Nephron (organoid): ENCODE measurements at regions not wholly inside any gene's neighbourhood (a gene's known extent, or its start where the extent isn't known, plus 50 kb on each side); places are given as distances from the start of the nearest gene placed in this dataset.

Source experiments
- H3K27ac Mint-ChIP-seq, 3 experiments: 2 replicates each; pipeline ENCODE4 v1.8.0; 2020; ENCODE audit warnings: mixed read lengths in 3 of 3, mild to moderate bottlenecking in 2 of 3, moderate library complexity in 1 of 3
- H3K27me3 Mint-ChIP-seq: 2 replicates; pipeline ENCODE4 v1.8.0; 2021; ENCODE audit warnings: low read depth, mild to moderate bottlenecking, moderate library complexity, mixed read lengths
- H3K36me3 Mint-ChIP-seq: 2 replicates; pipeline ENCODE4 v1.8.0; 2020; ENCODE audit warnings: low read depth, mixed read lengths
- H3K4me1 Mint-ChIP-seq: 2 replicates; pipeline ENCODE4 v1.8.0; 2020; ENCODE audit warnings: mixed read lengths
- H3K4me3 Mint-ChIP-seq, 3 experiments: 2 replicates each; pipeline ENCODE4 v1.8.0; 2020; ENCODE audit warnings: mild to moderate bottlenecking in 3 of 3, mixed read lengths in 3 of 3, moderate library complexity in 2 of 3
- H3K9me3 Mint-ChIP-seq: 2 replicates; pipeline ENCODE4 v1.8.0; 2020; ENCODE audit warnings: mixed read lengths
- TF ChIP-seq, protein P1 (sequence below), 3 experiments: fragments of 200-600 bp; sonication (generic); IDR thresholded peaks; one replicate each; pipeline ENCODE4 v1.5.0; 2021; ENCODE audit warnings: antibody characterized with exemption in 3 of 3; ENCODE audit not compliant: unreplicated experiment in 3 of 3

DNA sequence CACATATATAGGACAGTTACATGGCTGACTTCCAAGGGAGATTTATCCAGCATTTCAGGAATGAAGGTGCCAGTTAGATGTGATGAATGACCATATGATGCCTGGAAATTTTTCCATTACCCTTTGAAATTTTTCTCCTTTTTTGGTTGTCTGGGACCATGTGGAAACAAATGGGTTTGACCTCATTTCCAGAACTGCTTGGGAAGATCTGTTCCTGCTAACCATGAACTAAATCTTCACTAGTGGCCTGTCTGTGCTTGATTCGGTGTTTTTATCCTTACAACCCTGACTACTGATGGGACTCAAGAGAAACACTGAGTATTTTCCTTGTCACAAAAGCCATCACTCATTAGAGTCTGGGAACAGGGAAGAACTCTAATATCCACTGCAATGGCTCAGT is 409.4 kb downstream of the PDCD6IP start:
- Mint-ChIP-seq H3K9me3 (no peaks in the 10 kb centered on the region), H3K4me3 (no peak overlapping the region)

DNA sequence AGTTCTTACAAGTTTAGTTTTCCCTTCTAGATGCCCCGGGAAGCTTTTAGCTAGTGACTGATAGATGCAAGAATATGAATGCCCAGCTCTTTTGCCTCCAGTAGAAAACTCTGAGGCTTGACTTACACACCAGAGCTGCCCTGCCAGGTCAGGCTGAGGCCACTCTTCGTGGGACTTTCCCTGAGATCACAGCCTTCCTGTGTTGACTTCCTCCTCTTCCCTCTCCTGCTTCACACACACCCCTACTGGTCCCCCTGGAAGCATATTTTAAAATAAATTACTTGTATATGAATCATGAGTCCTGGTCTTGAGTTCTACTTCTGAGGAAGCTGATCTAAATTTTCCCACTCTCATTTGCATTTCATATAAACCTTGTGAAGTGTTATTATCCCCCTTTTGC is 413.7 kb downstream of the PDCD6IP start:
- H3K27ac Mint-ChIP-seq = no peak overlapping the region
- H3K27me3 Mint-ChIP-seq = peaks cover 3% of the 10 kb centered on the region
- H3K4me3 Mint-ChIP-seq = no peak overlapping the region
- no peaks in the 10 kb centered on the region for H3K36me3 Mint-ChIP-seq
- TF ChIP-seq, protein P1, sequence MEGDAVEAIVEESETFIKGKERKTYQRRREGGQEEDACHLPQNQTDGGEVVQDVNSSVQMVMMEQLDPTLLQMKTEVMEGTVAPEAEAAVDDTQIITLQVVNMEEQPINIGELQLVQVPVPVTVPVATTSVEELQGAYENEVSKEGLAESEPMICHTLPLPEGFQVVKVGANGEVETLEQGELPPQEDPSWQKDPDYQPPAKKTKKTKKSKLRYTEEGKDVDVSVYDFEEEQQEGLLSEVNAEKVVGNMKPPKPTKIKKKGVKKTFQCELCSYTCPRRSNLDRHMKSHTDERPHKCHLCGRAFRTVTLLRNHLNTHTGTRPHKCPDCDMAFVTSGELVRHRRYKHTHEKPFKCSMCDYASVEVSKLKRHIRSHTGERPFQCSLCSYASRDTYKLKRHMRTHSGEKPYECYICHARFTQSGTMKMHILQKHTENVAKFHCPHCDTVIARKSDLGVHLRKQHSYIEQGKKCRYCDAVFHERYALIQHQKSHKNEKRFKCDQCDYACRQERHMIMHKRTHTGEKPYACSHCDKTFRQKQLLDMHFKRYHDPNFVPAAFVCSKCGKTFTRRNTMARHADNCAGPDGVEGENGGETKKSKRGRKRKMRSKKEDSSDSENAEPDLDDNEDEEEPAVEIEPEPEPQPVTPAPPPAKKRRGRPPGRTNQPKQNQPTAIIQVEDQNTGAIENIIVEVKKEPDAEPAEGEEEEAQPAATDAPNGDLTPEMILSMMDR (IDR thresholded peaks at IDR 0.05; ENCODE audit: unreplicated experiment in 3 of 3) = no peak
- H3K4me1 Mint-ChIP-seq = peaks cover 20% of the 10 kb centered on the region
- no peaks in the 10 kb centered on the region for H3K9me3 Mint-ChIP-seq

More for the DNA sequence above, 409.4 kb downstream of the PDCD6IP start:
- Mint-ChIP-seq H3K4me1 (peaks cover 17% of the 10 kb centered on the region), H3K27ac (peak overlapping the region; percentile 49 to 79 (median 54)), H3K27me3 (peaks cover 3% of the 10 kb centered on the region), H3K36me3 (no peaks in the 10 kb centered on the region)
- TF ChIP-seq, protein P1 (IDR thresholded peaks at IDR 0.05; ENCODE audit: unreplicated experiment in 3 of 3) = no peak

DNA sequence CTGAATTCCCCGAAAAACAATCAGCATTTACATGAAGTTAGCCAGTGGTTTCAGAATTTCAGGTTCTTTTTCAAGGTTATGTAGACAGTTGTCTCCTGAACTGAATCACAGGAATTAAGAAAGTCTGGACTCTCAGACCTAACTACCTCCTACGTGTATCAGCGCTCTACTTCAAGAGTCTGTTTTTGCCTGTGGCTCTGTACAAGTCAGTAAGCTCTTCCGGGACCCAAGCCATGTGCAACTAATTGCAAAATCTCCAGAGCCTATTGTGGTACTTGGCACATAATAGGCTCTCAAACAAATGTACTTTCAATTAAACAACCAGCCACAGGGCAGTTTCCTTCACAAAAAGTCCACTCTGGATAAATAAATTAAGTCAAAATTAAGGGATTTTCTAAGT is 414.2 kb downstream of the PDCD6IP start:
- H3K4me1 Mint-ChIP-seq = peaks cover 17% of the 10 kb centered on the region
- H3K27ac Mint-ChIP-seq = no peak overlapping the region
- TF ChIP-seq, protein P1 (IDR thresholded peaks at IDR 0.05; ENCODE audit: unreplicated experiment in 3 of 3) = no peak
- H3K27me3 Mint-ChIP-seq = peaks cover 3% of the 10 kb centered on the region
- H3K9me3 Mint-ChIP-seq = no peaks in the 10 kb centered on the region
- no peak overlapping the region for H3K4me3 Mint-ChIP-seq
- H3K36me3 Mint-ChIP-seq = no peaks in the 10 kb centered on the region

DNA sequence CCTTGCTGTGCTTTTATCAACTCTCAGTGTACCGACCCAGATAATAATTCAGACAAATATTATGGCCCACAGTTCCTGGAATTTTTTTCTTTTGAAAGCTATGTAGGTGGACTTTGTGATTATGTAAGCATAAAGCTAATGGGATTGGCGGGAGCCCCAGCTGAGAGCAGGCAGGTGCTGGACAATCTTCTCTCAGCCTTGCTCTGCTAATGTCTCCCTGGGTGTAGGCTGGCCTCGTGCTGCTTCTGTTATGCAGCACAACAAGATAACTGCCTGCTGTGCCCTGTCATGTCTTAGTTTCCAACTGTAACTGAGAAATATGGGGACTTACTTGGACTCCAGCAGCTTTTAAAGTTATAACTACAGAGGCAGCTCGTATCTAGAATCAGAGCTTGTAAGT is 415.0 kb downstream of the PDCD6IP start:
- Mint-ChIP-seq H3K4me3 (no peak overlapping the region), H3K9me3 (no peaks in the 10 kb centered on the region), H3K36me3 (no peaks in the 10 kb centered on the region), H3K27me3 (peaks cover 3% of the 10 kb centered on the region), H3K4me1 (peaks cover 9% of the 10 kb centered on the region), H3K27ac (peak overlapping the region in 1 of 3 experiments; percentile 4)
- TF ChIP-seq, protein P1 (IDR thresholded peaks at IDR 0.05; ENCODE audit: unreplicated experiment in 3 of 3) = no peak

DNA sequence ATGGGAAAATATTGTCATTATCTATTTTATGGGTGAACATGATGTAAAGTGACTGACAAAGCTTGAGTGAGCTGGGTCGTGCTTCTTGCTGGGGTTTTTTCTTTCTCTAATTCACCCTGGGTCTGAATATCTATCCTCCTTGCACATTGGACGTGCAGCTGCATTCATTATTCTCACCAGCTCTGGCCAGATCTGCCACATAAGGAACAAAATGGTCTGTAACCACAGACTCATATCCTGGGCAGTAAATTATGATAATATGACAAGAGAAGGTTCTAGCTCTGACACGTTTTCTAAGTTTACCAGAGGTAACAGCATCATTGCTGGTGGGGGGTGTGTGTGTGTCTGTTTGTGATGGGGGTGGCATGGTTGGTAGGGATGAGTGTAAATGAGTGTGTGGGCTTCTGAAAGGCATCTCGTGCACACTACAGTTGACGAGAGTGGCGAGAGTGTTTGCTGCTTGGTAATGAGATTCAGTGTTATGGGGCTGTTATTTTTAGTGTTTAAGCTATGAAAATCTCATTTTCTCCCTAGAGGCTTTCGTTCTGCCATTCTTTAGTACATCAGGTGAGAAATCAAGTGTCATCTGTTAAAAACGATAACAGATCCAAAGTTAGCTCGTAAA is 418.4 kb downstream of the PDCD6IP start:
- Mint-ChIP-seq H3K4me3 (no peak overlapping the region), H3K36me3 (no peaks in the 10 kb centered on the region), H3K9me3 (no peaks in the 10 kb centered on the region), H3K4me1 (peaks cover 9% of the 10 kb centered on the region), H3K27ac (peak overlapping the region in 1 of 3 experiments; percentile 62), H3K27me3 (no peaks in the 10 kb centered on the region)
- TF ChIP-seq, protein P1 (IDR thresholded peaks at IDR 0.05; ENCODE audit: unreplicated experiment in 3 of 3) = no peak

DNA sequence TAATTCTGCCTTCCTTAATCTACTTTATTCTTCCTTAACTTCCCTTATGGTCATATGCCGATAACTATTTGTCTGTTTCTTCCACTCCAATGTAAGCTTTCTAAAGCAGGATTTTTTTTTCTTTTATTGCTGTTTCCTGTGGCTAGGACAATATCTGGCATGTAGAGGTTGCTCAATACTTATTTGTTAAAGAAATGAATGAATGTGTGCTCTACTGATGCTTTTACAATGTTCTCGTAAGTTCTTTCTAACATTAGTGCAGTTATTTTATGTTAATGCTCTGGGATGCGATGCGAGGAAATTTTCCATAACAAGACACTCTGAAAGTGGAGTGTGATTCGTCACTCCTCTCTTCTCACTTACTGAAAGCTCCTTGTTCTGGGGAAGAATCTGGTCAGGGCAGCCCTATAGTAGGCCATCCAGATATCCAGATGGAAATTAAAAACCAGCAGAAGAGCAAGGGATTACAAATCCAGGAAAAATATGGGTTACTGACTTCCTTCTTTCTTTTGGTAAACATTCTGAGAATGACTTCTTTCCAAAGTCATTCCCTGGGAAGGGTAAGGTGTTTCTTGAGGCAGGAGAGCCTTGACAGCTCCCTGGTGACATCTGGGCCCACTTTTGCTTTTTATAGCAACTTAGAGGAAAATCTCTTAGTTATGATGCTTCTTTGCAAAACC is 420.4 kb downstream of the PDCD6IP start:
- Mint-ChIP-seq H3K27ac (no peak overlapping the region), H3K4me1 (no peaks in the 10 kb centered on the region), H3K27me3 (no peaks in the 10 kb centered on the region), H3K9me3 (no peaks in the 10 kb centered on the region), H3K36me3 (no peaks in the 10 kb centered on the region), H3K4me3 (no peak overlapping the region)
- TF ChIP-seq, protein P1 (IDR thresholded peaks at IDR 0.05; ENCODE audit: unreplicated experiment in 3 of 3) = no peak
